Left kidney (tissue), 1 donor: ENCODE measurements at regions not wholly inside any gene's neighbourhood (a gene's known extent, or its start where the extent isn't known, plus 50 kb on each side); places are given as distances from the start of the nearest gene placed in this dataset.
"Not testable (repeated sequence)": the region's sequence is repeated elsewhere in the genome, so short reads cannot be mapped to it uniquely, and the experiment has no call there.

ENCODE experiments used
- DNase-seq: peaks from one replicate; pipeline ENCODE4 v3.0.0-alpha.2; 2013

- DNase-seq = no peak
Measured at GRCh38 chr4:33837043-33837838, 2407.1 kb downstream of the ARAP2 start.

GRCh38 chr4:33841120-33841519 is 2403.2 kb downstream of the ARAP2 start:
- no peak for DNase-seq

GRCh38 chr4:33850371-33850902 is 2393.9 kb downstream of the ARAP2 start:
- no peak for DNase-seq

- DNase-seq = not testable (repeated sequence)
Measured at GRCh38 chr4:33853670-33854069, 2390.6 kb downstream of the ARAP2 start.

GRCh38 chr4:33864290-33864859 is 2379.9 kb downstream of the ARAP2 start:
- DNase-seq = no peak

- no peak for DNase-seq
Measured at GRCh38 chr4:33873791-33874190, 2370.5 kb downstream of the ARAP2 start.

GRCh38 chr4:33878710-33879109 is 2365.6 kb downstream of the ARAP2 start:
- no peak for DNase-seq

- DNase-seq = no peak
Measured at GRCh38 chr4:33881176-33881575, 2363.1 kb downstream of the ARAP2 start.

GRCh38 chr4:33882246-33882990 is 2361.9 kb downstream of the ARAP2 start:
- DNase-seq = no peak

GRCh38 chr4:33883111-33883510 is 2361.2 kb downstream of the ARAP2 start:
- no peak for DNase-seq

GRCh38 chr4:33886356-33886755 is 2358.0 kb downstream of the ARAP2 start:
- DNase-seq = no peak

- DNase-seq = no peak
Measured at GRCh38 chr4:33890841-33891240, 2353.5 kb downstream of the ARAP2 start.

- DNase-seq = no peak
Measured at GRCh38 chr4:33911959-33912358, 2332.4 kb downstream of the ARAP2 start.

- no peak for DNase-seq
Measured at GRCh38 chr4:33914386-33914785, 2329.9 kb downstream of the ARAP2 start.

- DNase-seq = no peak
Measured at GRCh38 chr4:33923469-33923868, 2320.8 kb downstream of the ARAP2 start.

- DNase-seq = no peak
Measured at GRCh38 chr4:33924239-33924638, 2320.1 kb downstream of the ARAP2 start.

GRCh38 chr4:33924811-33925210 is 2319.5 kb downstream of the ARAP2 start:
- no peak for DNase-seq

GRCh38 chr4:33930497-33930896 is 2313.8 kb downstream of the ARAP2 start:
- DNase-seq = no peak

- DNase-seq = no peak
Measured at GRCh38 chr4:33931026-33931425, 2313.3 kb downstream of the ARAP2 start.

- DNase-seq = no peak
Measured at GRCh38 chr4:33940281-33940680, 2304.0 kb downstream of the ARAP2 start.

- no peak for DNase-seq
Measured at GRCh38 chr4:33941854-33942253, 2302.5 kb downstream of the ARAP2 start.

GRCh38 chr4:33948921-33949320 is 2295.4 kb downstream of the ARAP2 start:
- DNase-seq = no peak

GRCh38 chr4:33953848-33954247 is 2290.5 kb downstream of the ARAP2 start:
- not testable (repeated sequence) for DNase-seq
